ENCODE measurements at regions not wholly inside any gene's neighbourhood (a gene's known extent, or its start where the extent isn't known, plus 50 kb on each side); places are given as distances from the start of the nearest gene placed in this dataset.

DNA sequence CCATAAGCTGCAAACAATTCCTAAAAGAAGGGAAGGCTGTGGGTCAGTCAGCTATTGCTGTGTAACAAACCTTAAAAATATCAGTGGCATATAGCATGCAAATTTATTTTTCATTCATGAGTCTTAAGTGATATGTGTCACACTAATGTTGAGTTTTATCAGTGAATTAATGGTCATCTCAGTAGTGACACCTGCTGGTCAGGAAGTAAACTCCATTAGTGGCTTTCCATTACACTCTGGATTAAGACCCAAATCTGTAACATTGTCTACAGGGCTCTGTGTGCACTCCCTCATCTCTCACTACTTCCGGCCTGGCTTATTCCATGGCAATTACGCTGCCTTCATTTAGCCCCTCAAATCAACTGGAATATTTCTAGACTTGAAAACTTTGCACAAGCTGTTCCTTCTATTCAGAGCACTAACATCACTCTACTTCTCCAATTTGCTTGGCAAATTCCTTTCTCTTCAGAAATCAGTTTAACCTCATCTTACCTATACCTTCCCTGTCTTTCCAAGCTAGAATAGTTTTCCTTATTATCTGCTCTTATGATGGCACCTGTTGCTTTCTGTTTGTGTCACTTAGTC is 217.3 kb upstream of the TAPT1 start:
- TF ChIP-seq, protein P1, sequence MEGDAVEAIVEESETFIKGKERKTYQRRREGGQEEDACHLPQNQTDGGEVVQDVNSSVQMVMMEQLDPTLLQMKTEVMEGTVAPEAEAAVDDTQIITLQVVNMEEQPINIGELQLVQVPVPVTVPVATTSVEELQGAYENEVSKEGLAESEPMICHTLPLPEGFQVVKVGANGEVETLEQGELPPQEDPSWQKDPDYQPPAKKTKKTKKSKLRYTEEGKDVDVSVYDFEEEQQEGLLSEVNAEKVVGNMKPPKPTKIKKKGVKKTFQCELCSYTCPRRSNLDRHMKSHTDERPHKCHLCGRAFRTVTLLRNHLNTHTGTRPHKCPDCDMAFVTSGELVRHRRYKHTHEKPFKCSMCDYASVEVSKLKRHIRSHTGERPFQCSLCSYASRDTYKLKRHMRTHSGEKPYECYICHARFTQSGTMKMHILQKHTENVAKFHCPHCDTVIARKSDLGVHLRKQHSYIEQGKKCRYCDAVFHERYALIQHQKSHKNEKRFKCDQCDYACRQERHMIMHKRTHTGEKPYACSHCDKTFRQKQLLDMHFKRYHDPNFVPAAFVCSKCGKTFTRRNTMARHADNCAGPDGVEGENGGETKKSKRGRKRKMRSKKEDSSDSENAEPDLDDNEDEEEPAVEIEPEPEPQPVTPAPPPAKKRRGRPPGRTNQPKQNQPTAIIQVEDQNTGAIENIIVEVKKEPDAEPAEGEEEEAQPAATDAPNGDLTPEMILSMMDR (IDR thresholded peaks at IDR 0.05), result no peak
- TF ChIP-seq EP300 (IDR thresholded peaks at IDR 0.05), result no peak

Measured in ovary (tissue), 3 donors.